ENCODE measurements at regions not wholly inside any gene's neighbourhood (a gene's known extent, or its start where the extent isn't known, plus 50 kb on each side); places are given as distances from the start of the nearest gene placed in this dataset.

DNA sequence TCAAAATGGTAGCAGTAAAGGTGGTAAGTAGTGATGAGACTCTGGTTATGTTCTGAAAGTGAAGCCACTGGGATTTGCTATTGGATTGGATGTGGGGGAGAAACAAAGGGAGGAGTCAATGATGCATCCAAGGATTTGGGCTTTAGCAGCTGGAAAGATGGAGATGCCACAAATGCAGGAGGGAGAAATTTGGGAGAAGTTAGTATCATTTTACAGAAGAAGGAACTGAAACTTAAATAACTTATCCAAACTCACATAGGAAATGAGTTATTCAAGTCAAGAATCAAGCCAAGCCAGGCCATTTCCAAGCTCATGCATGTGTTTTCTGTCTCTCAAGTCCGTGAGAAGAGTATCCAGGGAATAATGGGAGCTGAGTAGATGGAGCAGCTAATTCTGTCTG lies 155.1 kb upstream of the TNFAIP3 start:
- Histone ChIP-seq H3K4me3 (ENCODE audit: low read depth in 1 of 3, low read length in 3 of 3) (no peak overlapping the region), H3K9me3 (ENCODE audit: control insufficient read depth in 4 of 4, low read length in 3 of 4) (no peaks in the 10 kb centered on the region), H3K4me1 (ENCODE audit: control insufficient read depth in 4 of 4, insufficient read depth in 4 of 4, low read length in 3 of 4) (peaks cover 0 to 12% (median 6%) of the 10 kb centered on the region in 4 donors), H3K36me3 (ENCODE audit: control insufficient read depth in 4 of 4, insufficient read depth in 3 of 4, low read depth in 1 of 4, low read length in 3 of 4) (no peaks in the 10 kb centered on the region), H3K27ac (ENCODE audit: low read depth in 1 of 2, low read length in 2 of 2) (no peak overlapping the region), H3K27me3 (ENCODE audit: control insufficient read depth in 4 of 4, insufficient read depth in 4 of 4, low read length in 3 of 4) (no peaks in the 10 kb centered on the region), H3K9ac (ENCODE audit: low read depth in 1 of 2, low read length in 2 of 2) (no peak overlapping the region)
- DNase-seq (ENCODE audit: low spot score), result no peak
- TF ChIP-seq YY1 (IDR thresholded peaks at IDR 0.05) (no peak), ZBTB33 (IDR thresholded peaks at IDR 0.05) (no peak), NR2F2 (IDR thresholded peaks at IDR 0.05) (no peak), TAF1 (conservative IDR thresholded peaks at IDR 0.05) (no peak), RXRA (IDR thresholded peaks at IDR 0.05) (no peak), RAD21 (IDR thresholded peaks at IDR 0.05) (no peak), MAX (IDR thresholded peaks at IDR 0.05) (no peak)
- WGBS, result 95% methylated on average over 1 of the region's 1 CpG

- no peaks in the 10 kb centered on the region for H3K36me3 ChIP-seq (ENCODE audit: control insufficient read depth in 4 of 4, insufficient read depth in 3 of 4, low read depth in 1 of 4, low read length in 3 of 4)
- no peaks in the 10 kb centered on the region for H3K9me3 ChIP-seq (ENCODE audit: control insufficient read depth in 4 of 4, low read length in 3 of 4)
- TF ChIP-seq HNF4A (conservative IDR thresholded peaks at IDR 0.05), result no peak
- no peak for TF ChIP-seq NR2F2 (IDR thresholded peaks at IDR 0.05)
- TF ChIP-seq FOXA1 (IDR thresholded peaks at IDR 0.05), result no peak
- no peak for TF ChIP-seq GABPA (IDR thresholded peaks at IDR 0.05 in 1 of 2, conservative IDR thresholded peaks at IDR 0.05 in 1 of 2)
- no peak for TF ChIP-seq MAX (IDR thresholded peaks at IDR 0.05)
- H3K27me3 ChIP-seq (ENCODE audit: control insufficient read depth in 4 of 4, insufficient read depth in 4 of 4, low read length in 3 of 4), result no peaks in the 10 kb centered on the region
- 89% methylated on average over 5 of the region's 5 CpGs for WGBS
- no peak overlapping the region for H3K27ac ChIP-seq (ENCODE audit: low read depth in 1 of 2, low read length in 2 of 2)
- H3K9ac ChIP-seq (ENCODE audit: low read depth in 1 of 2, low read length in 2 of 2), result no peak overlapping the region
- no peak for DNase-seq (ENCODE audit: low spot score)
- peaks cover 0 to 11% (median 4%) of the 10 kb centered on the region in 4 donors for H3K4me1 ChIP-seq (ENCODE audit: control insufficient read depth in 4 of 4, insufficient read depth in 4 of 4, low read length in 3 of 4)
- H3K4me3 ChIP-seq (ENCODE audit: low read depth in 1 of 3, low read length in 3 of 3), result no peak overlapping the region
Measured at GRCh38 chr6:137712587-137712986, 154.5 kb upstream of the TNFAIP3 start.

DNA sequence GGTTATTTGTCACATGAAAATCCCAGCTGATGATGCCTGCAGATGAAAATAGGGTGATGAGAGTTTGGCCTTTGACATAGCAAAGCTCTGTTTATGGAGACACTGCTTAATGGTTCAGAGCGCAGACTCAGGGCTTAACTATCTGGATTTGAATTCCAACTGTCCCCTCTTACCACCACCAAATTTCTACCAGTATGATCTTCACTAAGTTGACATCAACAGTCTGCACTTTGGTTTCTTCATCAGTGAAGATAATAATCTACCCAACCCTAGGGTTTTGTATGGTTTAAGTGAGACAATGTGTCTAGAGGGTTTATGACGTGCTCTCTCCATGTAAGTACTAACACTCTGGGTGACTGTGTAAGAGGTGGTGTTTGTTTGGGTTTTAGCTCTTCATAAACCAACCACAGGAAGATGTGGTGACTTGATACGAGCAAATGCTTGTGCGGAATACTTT lies 151.4 kb upstream of the TNFAIP3 start:
- no peak for DNase-seq (ENCODE audit: low spot score)
- Histone ChIP-seq H3K36me3 (ENCODE audit: control insufficient read depth in 4 of 4, insufficient read depth in 3 of 4, low read depth in 1 of 4, low read length in 3 of 4) (no peaks in the 10 kb centered on the region), H3K4me3 (ENCODE audit: low read depth in 1 of 3, low read length in 3 of 3) (no peak overlapping the region), H3K4me1 (ENCODE audit: control insufficient read depth in 4 of 4, insufficient read depth in 4 of 4, low read length in 3 of 4) (no peaks in the 10 kb centered on the region), H3K9me3 (ENCODE audit: control insufficient read depth in 4 of 4, low read length in 3 of 4) (no peaks in the 10 kb centered on the region), H3K27ac (ENCODE audit: low read depth in 1 of 2, low read length in 2 of 2) (no peak overlapping the region), H3K9ac (ENCODE audit: low read depth in 1 of 2, low read length in 2 of 2) (no peak overlapping the region), H3K27me3 (ENCODE audit: control insufficient read depth in 4 of 4, insufficient read depth in 4 of 4, low read length in 3 of 4) (no peaks in the 10 kb centered on the region)
- 80% methylated on average over 4 of the region's 4 CpGs for WGBS
- TF ChIP-seq RXRA (IDR thresholded peaks at IDR 0.05) (no peak), ZBTB33 (IDR thresholded peaks at IDR 0.05) (no peak), ATF3 (IDR thresholded peaks at IDR 0.05) (no peak)
